HFFc6 (cell line): ENCODE measurements at regions not wholly inside any gene's neighbourhood (a gene's known extent, or its start where the extent isn't known, plus 50 kb on each side); places are given as distances from the start of the nearest gene placed in this dataset.

Experiments
- DNase-seq: peaks from one replicate; pipeline ENCODE4 v3.0.0-alpha.2; 2018
- H3K27ac Mint-ChIP-seq: 2 replicates; pipeline ENCODE4 v1.8.0; 2020; ENCODE audit warnings: mild to moderate bottlenecking, mixed read lengths
- H3K27me3 Mint-ChIP-seq: 2 replicates; pipeline ENCODE4 v1.8.0; 2021; ENCODE audit warnings: mild to moderate bottlenecking, moderate library complexity, mixed read lengths; ENCODE audit not compliant: insufficient read depth
- H3K36me3 Mint-ChIP-seq: 2 replicates; pipeline ENCODE4 v1.8.0; 2021; ENCODE audit warnings: low read depth, mixed read lengths
- H3K4me1 Mint-ChIP-seq: 2 replicates; pipeline ENCODE4 v1.8.0; 2020; ENCODE audit warnings: low read depth, mixed read lengths
- H3K4me3 Mint-ChIP-seq: 2 replicates; pipeline ENCODE4 v1.8.0; 2020; ENCODE audit warnings: mild to moderate bottlenecking, moderate library complexity, mixed read lengths
- H3K9me3 Mint-ChIP-seq: 2 replicates; pipeline ENCODE4 v1.8.0; 2020; ENCODE audit warnings: mild to moderate bottlenecking, mixed read lengths
- CTCF ChIP-seq: fragments of 200-600 bp; sonication (generic); IDR thresholded peaks from 2 replicates; pipeline ENCODE4 v1.5.0; 2021; ENCODE audit warnings: antibody characterized with exemption, mild to moderate bottlenecking

GRCh38 chr3:105157766-105158085, 209.0 kb upstream of the ALCAM start:
- Mint-ChIP-seq H3K27me3 (peaks cover 2% of the 10 kb centered on the region; the same call in 1 of the 2 replicates), H3K27ac (no peak overlapping the region), H3K4me3 (no peak overlapping the region), H3K4me1 (no peaks in the 10 kb centered on the region), H3K9me3 (no peaks in the 10 kb centered on the region), H3K36me3 (no peaks in the 10 kb centered on the region)
- DNase-seq = no peak
- no peak for TF ChIP-seq CTCF

- no peaks in the 10 kb centered on the region for H3K36me3 Mint-ChIP-seq
- DNase-seq = no peak
- H3K9me3 Mint-ChIP-seq = no peaks in the 10 kb centered on the region
- H3K4me3 Mint-ChIP-seq = no peak overlapping the region
- H3K27ac Mint-ChIP-seq = no peak overlapping the region
- TF ChIP-seq CTCF = no peak
- no peaks in the 10 kb centered on the region for H3K4me1 Mint-ChIP-seq
- peaks cover 2% of the 10 kb centered on the region; the same call in 1 of the 2 replicates for H3K27me3 Mint-ChIP-seq
These were observed 208.4 kb upstream of the ALCAM start for GRCh38 chr3:105158286-105158685.

- Mint-ChIP-seq H3K4me3 (no peak overlapping the region), H3K27ac (no peak overlapping the region), H3K36me3 (no peaks in the 10 kb centered on the region), H3K27me3 (no peaks in the 10 kb centered on the region), H3K9me3 (no peaks in the 10 kb centered on the region), H3K4me1 (peaks cover 16% of the 10 kb centered on the region)
- no peak for DNase-seq
- TF ChIP-seq CTCF = no peak
These were observed 204.3 kb upstream of the ALCAM start for GRCh38 chr3:105162448-105162847.

- Mint-ChIP-seq H3K4me3 (peak overlapping the region; percentile 4; the same call in 1 of the 2 replicates), H3K27ac (no peak overlapping the region; the same call in 1 of the 2 replicates), H3K4me1 (peaks cover 30% of the 10 kb centered on the region), H3K9me3 (no peaks in the 10 kb centered on the region), H3K27me3 (no peaks in the 10 kb centered on the region), H3K36me3 (no peaks in the 10 kb centered on the region)
- TF ChIP-seq CTCF = no peak
- DNase-seq = peak; percentile 52
These were observed 199.8 kb upstream of the ALCAM start for GRCh38 chr3:105166893-105167292.

- no peak for TF ChIP-seq CTCF
- no peaks in the 10 kb centered on the region for H3K27me3 Mint-ChIP-seq
- peaks cover 30% of the 10 kb centered on the region for H3K4me1 Mint-ChIP-seq
- no peak for DNase-seq
- H3K9me3 Mint-ChIP-seq = no peaks in the 10 kb centered on the region
- no peak overlapping the region for H3K27ac Mint-ChIP-seq
- no peak overlapping the region for H3K4me3 Mint-ChIP-seq
- no peaks in the 10 kb centered on the region for H3K36me3 Mint-ChIP-seq
These were observed 196.3 kb upstream of the ALCAM start for GRCh38 chr3:105170423-105170822.

GRCh38 chr3:105174017-105174615, 192.6 kb upstream of the ALCAM start:
- Mint-ChIP-seq H3K4me3 (no peak overlapping the region), H3K4me1 (peaks cover 27% of the 10 kb centered on the region; the same call in 1 of the 2 replicates), H3K36me3 (no peaks in the 10 kb centered on the region), H3K27me3 (peaks cover 1% of the 10 kb centered on the region; the same call in 1 of the 2 replicates), H3K9me3 (no peaks in the 10 kb centered on the region), H3K27ac (no peak overlapping the region)
- no peak for TF ChIP-seq CTCF
- DNase-seq = no peak
